SK-N-SH (cell line): ENCODE measurements at regions not wholly inside any gene's neighbourhood (a gene's known extent, or its start where the extent isn't known, plus 50 kb on each side); places are given as distances from the start of the nearest gene placed in this dataset.
"Not testable (repeated sequence)": the region's sequence is repeated elsewhere in the genome, so short reads cannot be mapped to it uniquely, and the experiment has no call there.

ENCODE experiments used
- CTCF ChIP-seq: fragments of 200-600 bp; sonication (generic); IDR thresholded peaks from 2 replicates; pipeline ENCODE4 v1.6.1; 2017; ENCODE audit warnings: antibody characterized with exemption, mild to moderate bottlenecking, moderate library complexity
- EZH2phosphoT487 ChIP-seq: fragments of 200-600 bp; sonication (generic); IDR thresholded peaks from 2 replicates; pipeline ENCODE4 v1.6.1; 2017; ENCODE audit warnings: low read depth, mixed run types, mild to moderate bottlenecking, antibody characterized with exemption, moderate library complexity, borderline replicate concordance
- MXI1 ChIP-seq: IDR thresholded peaks from 2 replicates; pipeline ENCODE4 v1.6.1; 2012; ENCODE audit warnings: mild to moderate bottlenecking, low read depth, low read length, improper control_type of control experiment
- NRF1 ChIP-seq: IDR thresholded peaks from 2 replicates; pipeline ENCODE4 v1.6.1; 2012; ENCODE audit warnings: low read depth, mild to moderate bottlenecking, low read length
- SMC3 ChIP-seq: IDR thresholded peaks from 2 replicates; pipeline ENCODE4 v1.6.1; 2012; ENCODE audit warnings: low read depth, low read length, improper control_type of control experiment
- TAF1 ChIP-seq: IDR thresholded peaks from 2 replicates; pipeline ENCODE4 v1.6.1; 2012; ENCODE audit warnings: low read depth, mild to moderate bottlenecking, low read length, moderate library complexity, borderline replicate concordance
- TCF12 ChIP-seq: IDR thresholded peaks from 2 replicates; pipeline ENCODE4 v1.4.0; 2012
- TEAD4 ChIP-seq: IDR thresholded peaks from 2 replicates; pipeline ENCODE4 v1.4.0; 2012; ENCODE audit warnings: mild to moderate bottlenecking, borderline replicate concordance; ENCODE audit not compliant: insufficient read depth
- USF2 ChIP-seq: fragments of 150-350 bp; IDR thresholded peaks from 2 replicates; pipeline ENCODE4 v1.6.1; 2017; ENCODE audit warnings: antibody characterized with exemption, low read length, low read depth, borderline replicate concordance

- TF ChIP-seq TEAD4, CTCF, TAF1, NRF1, SMC3, TCF12, EZH2phosphoT487, USF2, MXI1: not testable (repeated sequence)
Observed at GRCh38 chr12:23389315-23389714, 560.2 kb downstream of the SOX5 start.
